Iris pigment epithelial cell (primary cell): ENCODE measurements at regions not wholly inside any gene's neighbourhood (a gene's known extent, or its start where the extent isn't known, plus 50 kb on each side); places are given as distances from the start of the nearest gene placed in this dataset.
"Not testable (repeated sequence)": the region's sequence is repeated elsewhere in the genome, so short reads cannot be mapped to it uniquely, and the experiment has no call there.

Experiments used
- DNase-seq: peaks from one replicate; pipeline ENCODE4 v3.0.0-alpha.2; 2011; ENCODE audit warnings: low read depth

DNA sequence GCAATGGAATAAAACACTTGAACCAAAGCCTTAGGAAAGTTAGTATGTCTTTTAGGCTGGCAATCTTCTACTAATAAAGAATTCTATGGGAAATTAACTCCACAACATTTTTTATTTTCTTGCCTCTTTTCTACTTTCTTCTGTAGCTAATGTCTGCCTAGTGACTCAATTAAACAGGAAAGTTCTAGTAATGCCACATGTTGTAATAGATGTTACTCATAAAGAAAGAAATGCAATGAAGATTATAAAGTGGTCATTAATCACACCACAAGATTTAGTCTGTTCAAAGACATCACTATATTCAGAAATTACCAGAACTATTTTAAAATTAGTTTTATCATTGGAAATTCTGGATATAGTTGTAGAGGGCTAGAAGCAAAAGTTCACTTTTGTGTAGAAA, 329.7 kb downstream of the SI start:
- DNase-seq = no peak

GRCh38 chr3:164741869-164742268, 336.4 kb downstream of the SI start:
- no peak for DNase-seq

DNA sequence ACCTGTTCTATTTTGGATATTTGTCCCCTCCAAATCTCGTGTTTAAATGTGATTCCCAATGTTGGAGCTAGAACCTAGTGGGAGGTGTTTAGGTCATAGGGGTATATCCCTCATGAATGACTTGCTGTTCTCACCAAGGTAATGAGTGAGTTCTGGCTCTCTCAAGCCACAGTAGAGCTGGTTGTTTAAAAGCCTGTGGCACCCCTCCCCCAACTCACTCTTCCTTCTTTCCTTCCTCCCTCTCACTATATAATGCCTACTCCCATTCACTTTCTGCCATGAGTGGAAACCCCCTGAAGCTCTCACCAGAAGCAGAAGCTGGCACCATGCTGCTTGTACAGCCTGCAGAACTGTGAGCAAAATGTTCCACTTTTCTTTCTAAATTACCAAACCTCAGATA, 341.1 kb downstream of the SI start:
- no peak for DNase-seq

- DNase-seq = no peak
Measured at GRCh38 chr3:164732166-164732565, 346.1 kb downstream of the SI start.

DNA sequence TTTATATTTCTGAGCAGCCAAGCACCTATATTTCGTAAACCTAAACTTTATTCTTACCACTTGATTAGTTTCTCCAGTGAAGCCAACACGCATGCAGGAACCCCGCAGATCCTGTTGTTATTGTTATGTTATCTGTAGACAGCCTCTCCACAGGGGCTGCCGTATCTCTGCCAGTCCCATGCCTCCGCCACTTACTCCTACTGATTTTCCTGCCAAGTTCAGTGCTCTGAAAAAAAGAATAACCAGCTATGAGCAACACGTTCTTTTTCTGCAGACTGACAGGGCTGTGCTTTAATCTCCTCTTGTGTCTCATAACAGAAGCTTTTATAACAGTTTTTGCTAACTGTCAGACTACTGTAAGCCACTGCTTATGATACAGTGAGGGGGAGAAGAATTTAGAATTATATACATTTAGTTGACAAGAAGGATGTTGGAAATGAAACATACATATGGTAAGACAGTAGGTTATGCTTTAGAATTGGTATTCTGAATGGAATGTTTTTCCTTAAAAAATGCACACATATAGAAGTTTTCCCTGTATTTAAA, 347.4 kb downstream of the SI start:
- DNase-seq = peak; percentile 1

DNA sequence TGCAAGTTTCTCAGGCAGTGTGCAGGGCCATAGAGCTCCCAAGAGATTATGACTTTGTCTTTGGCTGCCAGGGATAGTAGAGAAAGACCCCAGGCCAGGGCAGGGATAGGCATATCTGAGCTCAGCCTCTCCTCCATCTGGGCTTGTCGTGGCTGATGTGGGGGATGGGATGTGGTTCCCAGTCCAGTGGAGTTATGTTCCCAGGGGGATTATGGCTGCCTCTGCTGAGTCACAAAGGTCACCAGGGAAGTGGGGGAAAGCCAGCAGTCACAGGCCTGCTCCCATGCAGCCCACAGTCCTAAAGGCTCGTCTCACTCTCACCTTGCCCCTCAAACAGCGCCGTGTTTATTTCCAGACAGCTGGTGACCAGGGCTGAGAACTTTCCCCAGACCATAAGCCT, 354.9 kb downstream of the SI start:
- no peak for DNase-seq

- not testable (repeated sequence) for DNase-seq
Measured at GRCh38 chr3:164702808-164703207, 375.5 kb downstream of the SI start.

DNA sequence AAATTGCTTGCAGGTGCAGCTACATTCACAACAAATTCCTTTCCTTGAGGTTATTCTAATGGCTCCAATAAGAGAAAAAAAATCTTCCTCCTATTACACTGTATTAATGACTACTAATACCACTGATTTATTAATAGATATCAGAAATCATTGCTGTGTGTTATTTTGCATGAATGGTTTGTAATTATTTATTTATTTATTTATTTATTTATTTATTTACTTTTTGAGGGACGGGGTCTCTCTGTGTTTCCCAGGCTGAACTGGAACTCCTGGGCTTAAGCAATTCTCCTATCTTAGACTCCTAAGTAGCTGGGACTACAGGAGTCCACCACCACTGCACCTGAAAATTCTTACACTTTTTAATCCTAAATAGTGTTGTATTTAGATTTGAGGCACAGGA, 390.4 kb downstream of the SI start:
- DNase-seq = no peak

DNA sequence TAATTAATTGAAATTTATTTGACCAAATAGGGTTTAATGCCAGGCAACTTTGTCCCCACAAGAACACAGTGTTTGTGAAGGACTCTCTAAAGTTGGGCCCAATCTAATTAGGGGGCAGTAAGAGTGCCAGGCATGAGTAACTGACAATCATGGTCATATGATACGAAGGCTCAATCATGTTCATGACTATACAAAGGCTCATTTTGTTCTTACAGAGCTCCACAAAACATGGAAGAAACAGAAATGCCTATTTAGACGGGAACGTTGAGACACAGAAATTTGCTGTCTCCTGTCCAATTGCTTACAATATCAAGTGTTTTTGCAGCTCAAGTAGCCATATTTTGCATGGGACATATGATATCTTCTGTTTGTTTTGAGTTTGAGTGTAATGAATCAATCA, 391.1 kb downstream of the SI start:
- DNase-seq = no peak

DNA sequence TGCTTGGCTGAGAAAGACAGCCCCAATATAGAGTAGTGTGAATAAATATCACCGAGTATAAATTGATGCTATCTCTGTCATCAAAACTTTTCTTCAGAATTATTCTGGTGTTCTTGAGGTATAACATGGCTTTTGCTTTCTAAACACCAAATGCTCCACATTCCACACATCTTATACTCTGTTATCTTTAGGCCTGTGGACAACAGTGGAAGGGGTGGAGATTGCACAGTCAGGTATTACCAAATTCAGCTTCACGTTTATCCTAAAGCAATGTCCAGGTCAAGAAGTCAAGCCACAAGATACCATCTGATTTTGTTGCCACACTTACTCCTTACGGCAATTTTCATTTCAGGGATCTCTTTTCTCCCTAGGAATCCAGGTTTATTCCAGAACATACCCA, 394.8 kb downstream of the SI start:
- no peak for DNase-seq

GRCh38 chr3:164679245-164679644, 399.1 kb downstream of the SI start:
- no peak for DNase-seq

GRCh38 chr3:164677317-164677716, 401.0 kb downstream of the SI start:
- DNase-seq = no peak

DNA sequence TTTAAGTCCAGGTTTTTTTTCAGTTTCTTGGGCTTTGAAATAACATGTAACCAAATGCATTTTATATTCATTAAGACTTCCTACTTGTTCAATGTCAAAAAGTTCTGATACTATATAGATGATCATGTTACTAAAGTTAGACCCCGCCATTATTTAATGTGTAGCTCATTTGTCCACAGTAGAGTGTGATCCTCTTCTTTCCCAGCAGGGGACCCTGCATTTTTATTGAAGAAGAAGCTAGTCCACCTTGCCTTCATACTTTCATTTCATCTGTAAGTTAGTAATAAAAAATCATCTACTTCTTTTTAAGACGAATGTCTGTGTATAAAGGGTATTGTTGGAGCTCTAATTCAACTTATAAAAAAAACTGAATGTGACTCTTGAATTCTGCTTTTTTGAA, 404.6 kb downstream of the SI start:
- no peak for DNase-seq

DNA sequence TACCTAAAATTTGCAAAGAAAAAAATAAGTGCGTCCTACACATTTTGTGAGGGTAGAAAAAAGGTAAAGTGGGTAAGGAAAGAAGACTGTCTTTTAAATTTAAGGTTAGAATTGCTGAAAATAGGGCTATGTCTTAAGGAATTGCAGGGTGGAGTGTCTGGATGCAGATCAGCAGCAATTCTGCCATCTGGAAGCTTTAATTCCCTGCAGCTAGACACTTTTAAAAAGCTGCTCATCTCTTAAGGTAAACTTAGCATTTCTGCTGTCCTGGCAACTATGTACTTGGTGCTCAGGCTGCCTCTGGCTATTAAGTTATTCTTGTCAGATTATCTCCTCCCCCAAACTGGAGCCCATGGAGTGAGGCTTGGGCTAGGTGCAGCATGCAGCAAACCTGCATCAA, 420.2 kb downstream of the SI start:
- DNase-seq = no peak

- DNase-seq = no peak
Measured at GRCh38 chr3:164657631-164658030, 420.7 kb downstream of the SI start.

DNA sequence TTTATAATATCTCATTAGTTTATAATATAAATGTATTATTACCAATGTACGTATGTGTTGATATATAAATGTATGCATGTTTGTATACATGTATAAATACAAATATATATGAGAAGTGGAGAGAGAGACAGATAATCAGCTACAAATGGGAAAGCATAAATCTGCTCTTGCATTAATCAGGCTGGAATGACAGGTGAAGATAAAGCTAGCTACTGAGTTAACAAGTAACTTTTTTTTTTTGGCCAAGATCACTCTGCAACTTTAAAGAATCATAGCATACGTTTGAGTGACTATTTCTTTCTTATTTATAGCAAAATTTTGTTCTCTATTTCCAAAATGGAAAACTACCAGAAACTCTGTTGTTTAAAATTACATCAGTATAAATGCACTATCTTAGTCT, 422.8 kb downstream of the SI start:
- no peak for DNase-seq

GRCh38 chr3:164641071-164641470, 437.2 kb downstream of the SI start:
- DNase-seq = peak; percentile 8

DNA sequence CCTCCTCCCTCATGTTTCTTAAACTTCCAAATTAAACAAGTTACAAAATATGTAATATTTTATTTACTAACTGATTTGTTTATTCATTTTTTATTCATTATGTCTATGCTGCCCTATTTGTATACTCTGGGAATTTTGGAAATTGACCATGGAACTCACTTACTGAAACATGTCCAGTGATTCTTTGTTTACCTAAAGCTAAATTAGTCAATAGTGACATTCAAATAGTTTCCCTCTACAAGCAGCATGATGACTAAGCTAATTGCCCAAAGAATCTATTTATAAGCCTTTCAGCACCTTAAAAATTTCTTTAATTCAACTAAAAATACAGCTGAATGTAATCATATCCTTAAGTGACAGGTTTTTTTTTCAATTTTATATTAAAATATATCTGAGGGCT, 437.7 kb downstream of the SI start:
- DNase-seq = no peak

DNA sequence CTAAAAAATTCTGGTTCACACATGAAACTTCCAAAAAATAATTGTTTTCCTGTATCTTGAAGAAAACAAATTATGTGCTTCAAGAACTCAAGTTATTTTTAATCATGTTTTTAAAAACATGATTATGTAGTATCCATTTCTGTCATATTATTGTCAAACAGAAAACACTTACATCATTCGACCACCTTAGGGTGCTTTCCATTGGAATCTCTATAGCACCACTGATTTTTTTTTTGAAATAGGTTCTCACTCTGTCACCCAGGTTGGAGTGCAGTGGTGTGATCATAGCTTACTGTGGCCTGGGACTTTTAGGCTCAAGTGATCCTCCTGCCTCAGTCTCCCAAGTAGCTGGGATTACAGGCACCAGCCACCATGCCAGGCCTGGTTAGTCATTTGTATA, 457.3 kb downstream of the SI start:
- DNase-seq = no peak

DNA sequence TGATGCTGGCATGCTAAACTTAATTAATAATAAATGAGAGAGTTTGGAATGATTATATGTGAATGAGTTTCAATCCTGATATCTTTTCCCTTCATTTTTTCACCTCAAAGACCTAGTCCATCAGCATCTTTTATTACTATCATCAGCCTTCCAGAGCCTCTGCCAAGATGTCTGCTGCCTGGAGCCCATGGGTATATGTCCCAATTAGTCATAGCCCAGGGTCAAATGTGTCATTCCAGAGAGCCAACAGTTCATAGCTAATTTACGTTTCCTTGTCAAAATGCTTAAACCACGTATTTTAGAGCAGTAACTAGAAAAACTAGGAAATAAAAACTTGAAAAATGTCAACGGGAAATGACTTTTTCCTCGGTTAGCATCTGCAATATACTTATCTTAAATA, 457.9 kb downstream of the SI start:
- DNase-seq = no peak

GRCh38 chr3:164612751-164613150, 465.5 kb downstream of the SI start:
- no peak for DNase-seq

DNA sequence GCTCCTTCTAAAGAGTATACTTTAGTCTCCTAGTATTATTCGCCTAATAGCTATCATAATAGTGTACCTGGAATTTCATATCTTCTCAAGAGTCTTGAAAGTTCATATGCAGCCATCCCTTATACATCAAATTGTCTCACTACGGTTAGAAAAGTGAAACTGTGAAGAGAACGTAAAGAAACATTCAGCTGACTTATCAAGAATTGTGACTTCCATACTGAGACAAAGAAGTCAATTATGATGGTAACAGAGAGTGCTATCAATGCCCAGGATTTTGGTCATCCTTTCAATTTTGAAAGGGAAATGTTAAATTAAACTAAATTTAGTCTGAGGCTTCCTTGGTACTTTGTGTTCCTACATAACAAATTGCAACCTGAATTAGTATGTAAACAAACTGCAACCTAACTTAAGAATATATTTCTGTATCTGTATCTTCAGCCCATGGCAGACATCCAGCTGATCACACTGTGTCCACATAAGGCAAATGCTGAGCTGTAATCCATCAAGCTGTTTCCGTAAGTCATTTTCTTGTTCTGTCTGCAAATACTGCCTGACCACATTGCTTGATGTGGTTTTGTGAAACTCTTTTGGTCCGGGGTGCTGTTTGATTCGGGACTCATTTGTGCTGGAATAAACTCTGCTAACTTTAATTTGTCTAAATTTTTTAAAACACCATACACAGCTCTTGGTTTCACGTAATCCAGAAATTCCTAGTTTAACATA, 469.6 kb downstream of the SI start:
- DNase-seq = no peak

DNA sequence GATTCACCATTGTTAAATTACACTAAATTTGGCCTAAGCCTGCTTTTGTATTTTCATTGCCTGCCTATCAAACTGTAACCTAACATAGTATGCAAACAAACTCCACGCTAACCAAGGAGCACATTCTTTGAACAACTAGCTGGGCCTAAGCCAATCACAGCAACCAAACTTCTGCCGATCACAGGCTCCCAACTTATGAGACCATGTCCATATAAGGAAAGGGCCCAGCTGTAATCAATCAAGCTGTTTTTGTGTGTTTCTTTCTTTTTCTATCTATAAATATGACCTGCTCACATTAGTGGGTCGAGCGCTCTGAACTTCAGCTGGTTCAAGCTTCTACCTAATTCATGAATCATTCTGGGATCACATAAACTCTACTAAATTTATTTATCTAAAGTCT, 473.6 kb downstream of the SI start:
- no peak for DNase-seq

DNA sequence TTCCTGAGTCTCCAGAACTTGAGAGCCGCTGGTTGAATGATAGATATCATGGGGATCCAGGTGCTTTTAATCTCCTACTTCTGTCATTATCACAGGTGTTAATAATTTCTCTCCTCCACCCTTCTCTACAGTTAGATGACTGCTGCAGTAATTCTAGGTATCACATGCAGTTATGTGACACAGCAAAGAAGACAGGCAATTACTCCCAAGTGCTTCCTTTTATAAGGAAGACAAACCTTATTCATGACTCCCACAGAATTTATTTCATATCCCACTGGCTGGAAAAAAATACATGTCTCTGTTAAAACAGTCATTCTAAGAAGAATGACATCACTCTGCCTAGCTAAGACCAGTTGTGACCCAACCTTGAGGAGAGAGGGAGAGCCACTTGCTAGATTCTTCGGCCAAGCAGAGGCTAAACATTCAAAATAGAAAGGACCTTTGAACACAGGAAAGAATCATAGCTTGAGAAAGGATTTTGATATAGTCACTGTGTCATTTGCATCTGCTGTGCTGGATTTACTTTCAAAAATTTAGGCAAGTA, 500.6 kb downstream of the SI start:
- DNase-seq = no peak
